Ovary (tissue), 7 donors: ENCODE measurements at regions not wholly inside any gene's neighbourhood (a gene's known extent, or its start where the extent isn't known, plus 50 kb on each side); places are given as distances from the start of the nearest gene placed in this dataset.

Experiments used
- DNase-seq, 5 donors: peaks; one replicate each; pipeline ENCODE4 v3.0.0-alpha.2; 2019 to 2020
- H3K27ac ChIP-seq, 2 donors: fragments of 200-600 bp; one replicate each; pipeline versions ENCODE4 v1.5.1 to v1.8.0; 2019 to 2022
- H3K27me3 ChIP-seq: fragments of 200-600 bp; one replicate; pipeline ENCODE4 v1.8.0; 2022
- H3K36me3 ChIP-seq: fragments of 200-600 bp; sonication (generic); one replicate; pipeline ENCODE4 v1.5.1; 2019
- H3K4me1 ChIP-seq: one replicate; pipeline ENCODE4 v1.8.1; 2013; ENCODE audit warnings: mild to moderate bottlenecking, moderate library complexity; ENCODE audit not compliant: insufficient read depth
- H3K4me3 ChIP-seq: fragments of 200-600 bp; sonication (generic); one replicate; pipeline ENCODE4 v1.5.1; 2017
- H3K9me3 ChIP-seq, 2 donors: fragments of 200-600 bp in 1 of 2; sonication (generic) in 1 of 2; one replicate each; pipeline versions ENCODE4 v1.5.1 to v1.8.1; 2013 to 2019; ENCODE audit warnings: mild to moderate bottlenecking in 1 of 2, moderate library complexity in 1 of 2
- EP300 ChIP-seq: sonication (generic); formaldehyde crosslinking; IDR thresholded peaks from one replicate; pipeline ENCODE4 v1.6.1; 2017; ENCODE audit warnings: antibody characterized with exemption
- POLR2A ChIP-seq: fragments of 450-650 bp; IDR thresholded peaks from one replicate; pipeline ENCODE4 v1.6.1; 2017; ENCODE audit warnings: antibody characterized with exemption, mild to moderate bottlenecking, moderate library complexity
- WGBS, 3 donors: extraction: QIAGEN DNeasy Blood & Tissue Kit in 1 of 3; methylation state at CpG; one replicate each; pipeline versions ENCODE4 v1.1.5 to v1.1.7; 2013 to 2017; 5-methylcytosine and 5-hydroxymethylcytosine counted together
- intact Hi-C, 4 donors: fragments of 100-400 bp; cut with DNase I; formaldehyde crosslinking; loops; one replicate each; pipeline versions ENCODE4 v1.11.0 to v1.15.1; 2022 to 2023
- TF ChIP-seq, protein P1 (sequence below), 3 donors: fragments of 450-650 bp in 2 of 3; fragments of 200-600 bp in 1 of 3; IDR thresholded peaks; one replicate each; pipeline versions ENCODE4 v1.5.1 to v1.8.0; 2016 to 2022; ENCODE audit warnings: antibody characterized with exemption in 3 of 3, mild to moderate bottlenecking in 1 of 3
- donor health status: DM: no; HTN: no; CAD: no; lungs with moderate emphysema.
- donor health status: DM: no; HTN: no; CAD: no.
- donor health status: Bipolar disorder and iron deficiency.
- donor health status: DM: no; HTN: no; CAD: no.
- donor health status: DM: yes; HTN: yes; CAD: no.

- WGBS, 3 donors = 81 to 87% (median 82%) methylated on average over 7 of the region's 7 CpGs
- no peak overlapping the region for H3K27ac ChIP-seq
- H3K36me3 ChIP-seq = no peaks in the 10 kb centered on the region
- peak in 1 of 5 donors; percentile 3 for DNase-seq
- TF ChIP-seq POLR2A = no peak
- TF ChIP-seq, protein P1, sequence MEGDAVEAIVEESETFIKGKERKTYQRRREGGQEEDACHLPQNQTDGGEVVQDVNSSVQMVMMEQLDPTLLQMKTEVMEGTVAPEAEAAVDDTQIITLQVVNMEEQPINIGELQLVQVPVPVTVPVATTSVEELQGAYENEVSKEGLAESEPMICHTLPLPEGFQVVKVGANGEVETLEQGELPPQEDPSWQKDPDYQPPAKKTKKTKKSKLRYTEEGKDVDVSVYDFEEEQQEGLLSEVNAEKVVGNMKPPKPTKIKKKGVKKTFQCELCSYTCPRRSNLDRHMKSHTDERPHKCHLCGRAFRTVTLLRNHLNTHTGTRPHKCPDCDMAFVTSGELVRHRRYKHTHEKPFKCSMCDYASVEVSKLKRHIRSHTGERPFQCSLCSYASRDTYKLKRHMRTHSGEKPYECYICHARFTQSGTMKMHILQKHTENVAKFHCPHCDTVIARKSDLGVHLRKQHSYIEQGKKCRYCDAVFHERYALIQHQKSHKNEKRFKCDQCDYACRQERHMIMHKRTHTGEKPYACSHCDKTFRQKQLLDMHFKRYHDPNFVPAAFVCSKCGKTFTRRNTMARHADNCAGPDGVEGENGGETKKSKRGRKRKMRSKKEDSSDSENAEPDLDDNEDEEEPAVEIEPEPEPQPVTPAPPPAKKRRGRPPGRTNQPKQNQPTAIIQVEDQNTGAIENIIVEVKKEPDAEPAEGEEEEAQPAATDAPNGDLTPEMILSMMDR (IDR thresholded peaks at IDR 0.05) = no peak
- no peak for TF ChIP-seq EP300
- H3K27me3 ChIP-seq = no peaks in the 10 kb centered on the region
- no peak overlapping the region for H3K4me3 ChIP-seq
- H3K9me3 ChIP-seq = no peaks in the 10 kb centered on the region
- no peaks in the 10 kb centered on the region for H3K4me1 ChIP-seq
- intact Hi-C loops = no loop called here
Measured at GRCh38 chr14:104404922-104405321, 174.6 kb upstream of the C14orf180 start.

DNA sequence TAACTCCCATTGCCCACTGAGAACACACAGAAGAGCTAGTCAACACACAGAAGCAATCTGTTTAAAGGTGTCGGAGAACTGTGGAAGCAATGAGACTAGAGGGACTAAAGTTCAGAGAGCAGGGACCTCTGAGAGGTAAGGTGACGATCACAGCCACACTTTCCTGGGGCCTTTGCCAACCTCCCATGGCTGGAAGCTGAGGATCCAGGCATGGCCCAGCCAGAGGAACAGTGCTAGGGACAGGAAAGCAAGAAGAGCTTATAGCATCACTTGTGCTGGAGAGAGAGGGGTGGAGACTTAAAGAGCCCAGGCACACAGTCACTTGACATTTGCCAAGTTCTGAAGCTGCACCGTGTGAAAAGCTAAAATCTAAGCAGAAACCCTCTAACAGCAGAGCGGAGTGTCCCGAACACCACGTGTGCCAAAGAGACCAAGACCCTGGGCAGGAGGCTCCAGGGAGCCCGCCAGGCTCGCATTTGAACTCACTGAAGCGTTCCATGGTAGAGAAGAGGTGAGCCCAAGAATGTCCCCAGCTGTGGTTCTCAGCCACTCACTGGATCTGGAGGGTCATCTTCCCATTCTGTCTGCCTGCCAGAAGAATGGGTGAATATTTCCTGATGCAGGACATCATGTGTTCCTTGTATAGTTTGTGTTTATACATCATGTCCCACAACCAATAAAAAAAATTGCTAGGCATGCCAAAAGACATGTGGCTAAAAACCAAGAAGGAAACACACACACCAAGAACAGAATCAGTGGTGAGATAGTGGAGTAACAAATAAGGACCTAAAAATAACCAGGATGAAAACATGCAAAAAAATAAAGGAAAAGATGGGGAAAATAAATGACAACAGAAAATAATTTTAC is 174.0 kb upstream of the C14orf180 start:
- WGBS, 3 donors = 83 to 87% (median 83%) methylated on average over 9 of the region's 9 CpGs
- no peaks in the 10 kb centered on the region for H3K4me1 ChIP-seq
- TF ChIP-seq POLR2A (no peak), EP300 (no peak)
- TF ChIP-seq, protein P1 (IDR thresholded peaks at IDR 0.05) = no peak

DNA sequence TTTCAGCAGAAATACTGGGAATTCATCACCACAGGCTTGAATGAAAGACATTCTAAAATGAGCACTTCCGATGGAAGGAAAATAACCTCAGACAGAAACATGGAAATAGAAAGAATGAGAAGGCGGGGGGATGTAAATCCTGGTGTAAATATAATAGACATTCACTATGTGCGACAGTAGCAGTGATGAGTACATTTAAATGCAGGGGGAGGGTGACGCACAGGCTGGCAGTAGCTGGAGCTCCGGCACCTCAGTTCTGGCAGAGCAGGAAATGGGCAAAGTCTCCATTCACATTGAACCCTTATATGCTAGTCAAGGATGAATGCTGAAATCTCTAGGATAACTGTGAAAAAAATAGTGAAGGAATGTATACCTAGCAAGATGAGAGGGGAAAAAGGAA is 172.7 kb upstream of the C14orf180 start:
- TF ChIP-seq, protein P1 (IDR thresholded peaks at IDR 0.05) = no peak
- TF ChIP-seq POLR2A (no peak), EP300 (no peak)
- Histone ChIP-seq H3K27me3 (no peaks in the 10 kb centered on the region), H3K27ac (no peak overlapping the region), H3K4me3 (no peak overlapping the region), H3K36me3 (no peaks in the 10 kb centered on the region), H3K4me1 (no peaks in the 10 kb centered on the region), H3K9me3 (no peaks in the 10 kb centered on the region)
- DNase-seq = no peak
- intact Hi-C loops = no loop called here
- WGBS, 3 donors = 79 to 83% (median 82%) methylated on average over 5 of the region's 5 CpGs

More for the DNA sequence above, 174.0 kb upstream of the C14orf180 start:
- DNase-seq = peak in 1 of 5 donors; percentile 1
- intact Hi-C loops = no loop called here
- no peak overlapping the region for H3K4me3 ChIP-seq
- no peak overlapping the region for H3K27ac ChIP-seq
- no peaks in the 10 kb centered on the region for H3K27me3 ChIP-seq
- H3K36me3 ChIP-seq = no peaks in the 10 kb centered on the region
- H3K9me3 ChIP-seq = no peaks in the 10 kb centered on the region

DNA sequence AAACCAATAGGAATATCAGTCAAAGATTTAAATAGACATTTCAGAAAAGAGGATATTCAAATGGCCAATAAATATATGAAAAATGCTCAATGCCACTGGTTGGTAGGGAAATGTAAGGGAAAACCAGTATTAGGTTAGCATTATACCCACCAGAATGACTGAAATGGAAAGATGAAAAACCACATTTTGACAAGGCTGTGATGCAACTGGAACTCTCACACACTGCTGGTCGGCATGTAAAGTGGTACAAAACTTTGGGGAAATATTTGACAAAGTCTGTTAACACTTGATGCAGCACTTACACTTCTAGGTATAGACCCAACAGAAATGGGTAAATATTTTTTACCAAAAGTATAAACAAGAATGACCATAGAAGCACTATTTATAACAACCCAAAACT is 163.2 kb upstream of the C14orf180 start:
- H3K4me3 ChIP-seq = no peak overlapping the region
- no peaks in the 10 kb centered on the region for H3K36me3 ChIP-seq
- DNase-seq = no peak
- H3K4me1 ChIP-seq = no peaks in the 10 kb centered on the region
- intact Hi-C loops = no loop called here
- no peak overlapping the region for H3K27ac ChIP-seq
- H3K9me3 ChIP-seq = no peaks in the 10 kb centered on the region
- TF ChIP-seq EP300 = no peak
- no peak for TF ChIP-seq POLR2A
- TF ChIP-seq, protein P1 (IDR thresholded peaks at IDR 0.05) = no peak
- H3K27me3 ChIP-seq = no peaks in the 10 kb centered on the region
- WGBS, 3 donors = 70 to 82% (median 79%) methylated on average over 1 of the region's 1 CpG
